ENCODE measurements at regions not wholly inside any gene's neighbourhood (a gene's known extent, or its start where the extent isn't known, plus 50 kb on each side); places are given as distances from the start of the nearest gene placed in this dataset.

DNA sequence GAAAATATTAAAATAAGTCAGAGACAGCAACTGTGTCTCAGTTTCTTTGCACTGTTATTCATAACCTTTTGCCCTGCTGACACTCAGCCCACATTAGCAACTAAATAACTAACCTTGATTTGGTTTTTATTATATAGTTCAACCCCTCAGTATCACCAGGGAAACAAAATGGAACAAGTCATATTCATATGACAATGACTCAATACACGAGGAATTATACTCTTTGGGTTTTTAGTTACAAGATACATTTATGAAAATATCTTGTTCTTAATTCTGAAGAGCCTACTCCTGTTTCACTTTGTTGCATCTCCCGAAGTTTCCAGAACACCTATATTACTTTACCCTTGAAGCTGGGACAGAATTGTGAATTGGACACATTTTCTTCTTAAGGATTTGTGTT lies 845.4 kb downstream of the EFNA5 start:
- Histone ChIP-seq H3K27me3 (ENCODE audit: control insufficient read depth, extremely low read depth, insufficient read depth, low read length) (no peaks in the 10 kb centered on the region), H3K27ac (ENCODE audit: control insufficient read depth, insufficient read depth, low read length) (no peak overlapping the region), H2AFZ (ENCODE audit: control insufficient read depth, low read length) (no peak overlapping the region), H3K79me2 (ENCODE audit: control insufficient read depth, insufficient read depth, low read length) (no peaks in the 10 kb centered on the region), H3K4me1 (ENCODE audit: control insufficient read depth, extremely low read depth, insufficient read depth, low read length) (no peaks in the 10 kb centered on the region), H3K4me2 (ENCODE audit: control insufficient read depth, extremely low read depth, insufficient read depth, low read depth, low read length) (no peak overlapping the region), H3K9me3 (ENCODE audit: control insufficient read depth, low read depth, low read length) (no peaks in the 10 kb centered on the region), H3K36me3 (ENCODE audit: control insufficient read depth in 2 of 2, extremely low read depth in 1 of 2, insufficient read depth in 2 of 2, low read length in 2 of 2) (no peaks in the 10 kb centered on the region), H3K4me3 (ENCODE audit: control insufficient read depth in 2 of 3, extremely low read depth in 1 of 3, insufficient read depth in 2 of 3, low read depth in 1 of 3, low read length in 3 of 3) (no peak overlapping the region), H4K20me1 (ENCODE audit: control insufficient read depth, extremely low read depth, insufficient read depth, low read length) (no peaks in the 10 kb centered on the region), H3K9me1 (ENCODE audit: control insufficient read depth, extremely low read depth, insufficient read depth, low read length) (no peaks in the 10 kb centered on the region), H3K9ac (ENCODE audit: control insufficient read depth, extremely low read depth, insufficient read depth, low read length) (no peak overlapping the region)
- DNase-seq (ENCODE audit: low read depth, low spot score) (no peak), FAIRE-seq (no peak)
- TF ChIP-seq, protein P1, sequence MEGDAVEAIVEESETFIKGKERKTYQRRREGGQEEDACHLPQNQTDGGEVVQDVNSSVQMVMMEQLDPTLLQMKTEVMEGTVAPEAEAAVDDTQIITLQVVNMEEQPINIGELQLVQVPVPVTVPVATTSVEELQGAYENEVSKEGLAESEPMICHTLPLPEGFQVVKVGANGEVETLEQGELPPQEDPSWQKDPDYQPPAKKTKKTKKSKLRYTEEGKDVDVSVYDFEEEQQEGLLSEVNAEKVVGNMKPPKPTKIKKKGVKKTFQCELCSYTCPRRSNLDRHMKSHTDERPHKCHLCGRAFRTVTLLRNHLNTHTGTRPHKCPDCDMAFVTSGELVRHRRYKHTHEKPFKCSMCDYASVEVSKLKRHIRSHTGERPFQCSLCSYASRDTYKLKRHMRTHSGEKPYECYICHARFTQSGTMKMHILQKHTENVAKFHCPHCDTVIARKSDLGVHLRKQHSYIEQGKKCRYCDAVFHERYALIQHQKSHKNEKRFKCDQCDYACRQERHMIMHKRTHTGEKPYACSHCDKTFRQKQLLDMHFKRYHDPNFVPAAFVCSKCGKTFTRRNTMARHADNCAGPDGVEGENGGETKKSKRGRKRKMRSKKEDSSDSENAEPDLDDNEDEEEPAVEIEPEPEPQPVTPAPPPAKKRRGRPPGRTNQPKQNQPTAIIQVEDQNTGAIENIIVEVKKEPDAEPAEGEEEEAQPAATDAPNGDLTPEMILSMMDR (optimal IDR thresholded peaks at IDR 0.05 in 1 of 3, IDR thresholded peaks at IDR 0.05 in 1 of 3, conservative IDR thresholded peaks at IDR 0.05 in 1 of 3; ENCODE audit: extremely low read depth in 1 of 3, insufficient read depth in 2 of 3, low read length in 3 of 3): no peak
- no peak for TF ChIP-seq EZH2 (IDR thresholded peaks at IDR 0.05; ENCODE audit: low read length)
- dilution Hi-C loops (cut with MboI; ENCODE audit: extremely low pct_ligation_motif_present, low sequenced_read_pairs): no loop called here

DNA sequence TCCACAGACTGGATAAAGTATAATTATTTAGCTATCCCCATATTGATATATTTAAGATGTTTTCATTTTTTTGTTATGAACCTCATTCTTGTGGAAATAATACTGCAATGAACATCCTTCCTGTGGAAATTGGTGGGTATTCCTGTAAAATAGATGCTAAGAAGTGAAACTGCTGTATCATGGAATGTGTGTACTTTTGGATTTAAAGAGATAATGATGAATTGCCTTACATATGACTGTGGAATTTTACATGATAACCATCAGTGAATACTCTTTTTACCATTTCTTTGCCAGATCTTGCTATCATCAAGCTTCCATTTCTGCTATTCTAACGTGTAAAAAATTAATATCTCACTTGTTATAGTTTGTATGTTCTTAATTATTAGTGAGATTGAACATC lies 847.9 kb downstream of the EFNA5 start:
- Histone ChIP-seq H3K9me1 (ENCODE audit: control insufficient read depth, extremely low read depth, insufficient read depth, low read length) (no peaks in the 10 kb centered on the region), H3K9me3 (ENCODE audit: control insufficient read depth, low read depth, low read length) (no peaks in the 10 kb centered on the region), H4K20me1 (ENCODE audit: control insufficient read depth, extremely low read depth, insufficient read depth, low read length) (no peaks in the 10 kb centered on the region), H3K4me2 (ENCODE audit: control insufficient read depth, extremely low read depth, insufficient read depth, low read depth, low read length) (no peak overlapping the region), H2AFZ (ENCODE audit: control insufficient read depth, low read length) (no peak overlapping the region), H3K4me1 (ENCODE audit: control insufficient read depth, extremely low read depth, insufficient read depth, low read length) (no peaks in the 10 kb centered on the region), H3K79me2 (ENCODE audit: control insufficient read depth, insufficient read depth, low read length) (no peaks in the 10 kb centered on the region), H3K4me3 (ENCODE audit: control insufficient read depth in 2 of 3, extremely low read depth in 1 of 3, insufficient read depth in 2 of 3, low read depth in 1 of 3, low read length in 3 of 3) (no peak overlapping the region), H3K27ac (ENCODE audit: control insufficient read depth, insufficient read depth, low read length) (no peak overlapping the region), H3K36me3 (ENCODE audit: control insufficient read depth in 2 of 2, extremely low read depth in 1 of 2, insufficient read depth in 2 of 2, low read length in 2 of 2) (no peaks in the 10 kb centered on the region), H3K27me3 (ENCODE audit: control insufficient read depth, extremely low read depth, insufficient read depth, low read length) (no peaks in the 10 kb centered on the region), H3K9ac (ENCODE audit: control insufficient read depth, extremely low read depth, insufficient read depth, low read length) (no peak overlapping the region)
- DNase-seq (ENCODE audit: low read depth, low spot score): no peak
- dilution Hi-C loops (cut with MboI; ENCODE audit: extremely low pct_ligation_motif_present, low sequenced_read_pairs): no loop called here
- TF ChIP-seq EZH2 (IDR thresholded peaks at IDR 0.05; ENCODE audit: low read length): no peak
- TF ChIP-seq, protein P1 (optimal IDR thresholded peaks at IDR 0.05 in 1 of 3, IDR thresholded peaks at IDR 0.05 in 1 of 3, conservative IDR thresholded peaks at IDR 0.05 in 1 of 3; ENCODE audit: extremely low read depth in 1 of 3, insufficient read depth in 2 of 3, low read length in 3 of 3): no peak
- no peak for FAIRE-seq
